ENCODE measurements at regions not wholly inside any gene's neighbourhood (a gene's known extent, or its start where the extent isn't known, plus 50 kb on each side); places are given as distances from the start of the nearest gene placed in this dataset.

- no peak overlapping the region for H3K27ac ChIP-seq (ENCODE audit: low read depth, low read length)
- no peak for ATAC-seq
- CTCF ChIA-PET, result no interaction called here
Measured at GRCh38 chr10:44831581-44831980, 79.6 kb upstream of the TMEM72 start.

GRCh38 chr10:44832595-44833390, 78.3 kb upstream of the TMEM72 start:
- H3K9me3 ChIP-seq (ENCODE audit: control insufficient read depth in 1 of 2, insufficient read depth in 1 of 2, low read depth in 1 of 2, low read length in 2 of 2), result no peaks in the 10 kb centered on the region
- no peaks in the 10 kb centered on the region for H3K36me3 ChIP-seq (ENCODE audit: control insufficient read depth in 1 of 2, insufficient read depth in 2 of 2, low read length in 2 of 2)
- POLR2A ChIA-PET, result no interaction called here
- intact Hi-C loops (cut with micrococcal nuclease), result no loop called here
- TF ChIP-seq JUND (IDR thresholded peaks at IDR 0.05) (no peak), ZFX (IDR thresholded peaks at IDR 0.05) (no peak), SIN3A (IDR thresholded peaks at IDR 0.05; ENCODE audit: low read depth) (no peak)
- TF ChIP-seq, protein P1, sequence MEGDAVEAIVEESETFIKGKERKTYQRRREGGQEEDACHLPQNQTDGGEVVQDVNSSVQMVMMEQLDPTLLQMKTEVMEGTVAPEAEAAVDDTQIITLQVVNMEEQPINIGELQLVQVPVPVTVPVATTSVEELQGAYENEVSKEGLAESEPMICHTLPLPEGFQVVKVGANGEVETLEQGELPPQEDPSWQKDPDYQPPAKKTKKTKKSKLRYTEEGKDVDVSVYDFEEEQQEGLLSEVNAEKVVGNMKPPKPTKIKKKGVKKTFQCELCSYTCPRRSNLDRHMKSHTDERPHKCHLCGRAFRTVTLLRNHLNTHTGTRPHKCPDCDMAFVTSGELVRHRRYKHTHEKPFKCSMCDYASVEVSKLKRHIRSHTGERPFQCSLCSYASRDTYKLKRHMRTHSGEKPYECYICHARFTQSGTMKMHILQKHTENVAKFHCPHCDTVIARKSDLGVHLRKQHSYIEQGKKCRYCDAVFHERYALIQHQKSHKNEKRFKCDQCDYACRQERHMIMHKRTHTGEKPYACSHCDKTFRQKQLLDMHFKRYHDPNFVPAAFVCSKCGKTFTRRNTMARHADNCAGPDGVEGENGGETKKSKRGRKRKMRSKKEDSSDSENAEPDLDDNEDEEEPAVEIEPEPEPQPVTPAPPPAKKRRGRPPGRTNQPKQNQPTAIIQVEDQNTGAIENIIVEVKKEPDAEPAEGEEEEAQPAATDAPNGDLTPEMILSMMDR (IDR thresholded peaks at IDR 0.05 in 2 of 3, conservative IDR thresholded peaks at IDR 0.05 in 1 of 3; ENCODE audit: borderline replicate concordance in 1 of 3, insufficient read depth in 1 of 3, low read depth in 2 of 3, low read length in 2 of 3), result no peak
- TF ChIP-seq, protein P2, sequence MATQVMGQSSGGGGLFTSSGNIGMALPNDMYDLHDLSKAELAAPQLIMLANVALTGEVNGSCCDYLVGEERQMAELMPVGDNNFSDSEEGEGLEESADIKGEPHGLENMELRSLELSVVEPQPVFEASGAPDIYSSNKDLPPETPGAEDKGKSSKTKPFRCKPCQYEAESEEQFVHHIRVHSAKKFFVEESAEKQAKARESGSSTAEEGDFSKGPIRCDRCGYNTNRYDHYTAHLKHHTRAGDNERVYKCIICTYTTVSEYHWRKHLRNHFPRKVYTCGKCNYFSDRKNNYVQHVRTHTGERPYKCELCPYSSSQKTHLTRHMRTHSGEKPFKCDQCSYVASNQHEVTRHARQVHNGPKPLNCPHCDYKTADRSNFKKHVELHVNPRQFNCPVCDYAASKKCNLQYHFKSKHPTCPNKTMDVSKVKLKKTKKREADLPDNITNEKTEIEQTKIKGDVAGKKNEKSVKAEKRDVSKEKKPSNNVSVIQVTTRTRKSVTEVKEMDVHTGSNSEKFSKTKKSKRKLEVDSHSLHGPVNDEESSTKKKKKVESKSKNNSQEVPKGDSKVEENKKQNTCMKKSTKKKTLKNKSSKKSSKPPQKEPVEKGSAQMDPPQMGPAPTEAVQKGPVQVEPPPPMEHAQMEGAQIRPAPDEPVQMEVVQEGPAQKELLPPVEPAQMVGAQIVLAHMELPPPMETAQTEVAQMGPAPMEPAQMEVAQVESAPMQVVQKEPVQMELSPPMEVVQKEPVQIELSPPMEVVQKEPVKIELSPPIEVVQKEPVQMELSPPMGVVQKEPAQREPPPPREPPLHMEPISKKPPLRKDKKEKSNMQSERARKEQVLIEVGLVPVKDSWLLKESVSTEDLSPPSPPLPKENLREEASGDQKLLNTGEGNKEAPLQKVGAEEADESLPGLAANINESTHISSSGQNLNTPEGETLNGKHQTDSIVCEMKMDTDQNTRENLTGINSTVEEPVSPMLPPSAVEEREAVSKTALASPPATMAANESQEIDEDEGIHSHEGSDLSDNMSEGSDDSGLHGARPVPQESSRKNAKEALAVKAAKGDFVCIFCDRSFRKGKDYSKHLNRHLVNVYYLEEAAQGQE (IDR thresholded peaks at IDR 0.05; ENCODE audit: low read depth), result no peak
- H3K4me2 ChIP-seq (ENCODE audit: low read length), result no peak overlapping the region
- no peak overlapping the region for H3K4me3 ChIP-seq (replicated peaks in 1 of 2; ENCODE audit: low read depth in 1 of 2, low read length in 2 of 2)
- ATAC-seq, result no peak
- no peak overlapping the region for H3K27ac ChIP-seq (ENCODE audit: low read depth, low read length)
- BruUV-seq (replicated peaks), result no TSS peak
- H3K79me2 ChIP-seq (ENCODE audit: insufficient read depth, low read length), result no peaks in the 10 kb centered on the region
- RAD21 ChIA-PET (ENCODE audit: low non-redundant PET in 1 of 2, low total read pairs in 2 of 2, uncharacterized antibody in 2 of 2, unreplicated experiment in 2 of 2), result no interaction called here
- no peaks in the 10 kb centered on the region for H3K9me2 ChIP-seq (ENCODE audit: insufficient read depth)
- DNase-seq (ENCODE audit: low read depth, low spot score), result no peak
- H3K9ac ChIP-seq (ENCODE audit: low read length), result no peak overlapping the region
- no peaks in the 10 kb centered on the region for H4K20me1 ChIP-seq (ENCODE audit: insufficient read depth)
- H3K4me1 ChIP-seq (ENCODE audit: control insufficient read depth in 1 of 2, insufficient read depth in 2 of 2, low read length in 2 of 2), result no peaks in the 10 kb centered on the region
- no peak overlapping the region for H2AFZ ChIP-seq (ENCODE audit: low read depth, low read length, poor library complexity, severe bottlenecking)
- peaks cover 32% of the 10 kb centered on the region for H3K27me3 ChIP-seq (ENCODE audit: insufficient read depth, low read length)
- CTCF ChIA-PET, result no interaction called here

More at GRCh38 chr10:44831581-44831980, 79.6 kb upstream of the TMEM72 start:
- ChIA-PET RAD21 (ENCODE audit: low non-redundant PET in 1 of 2, low total read pairs in 2 of 2, uncharacterized antibody in 2 of 2, unreplicated experiment in 2 of 2) (no interaction called here), POLR2A (no interaction called here)
- no peak overlapping the region for H3K9ac ChIP-seq (ENCODE audit: low read length)
- TF ChIP-seq CEBPB (IDR thresholded peaks at IDR 0.05; ENCODE audit: low read depth) (no peak), POLR2A (IDR thresholded peaks at IDR 0.05; ENCODE audit: borderline replicate concordance, extremely low read depth, insufficient read depth, insufficient read length) (no peak), EGR1 (IDR thresholded peaks at IDR 0.05; ENCODE audit: low read depth) (no peak), FOSL1 (IDR thresholded peaks at IDR 0.05; ENCODE audit: low read depth) (no peak), YY1 (IDR thresholded peaks at IDR 0.05; ENCODE audit: extremely low read depth, insufficient replicate concordance, low read depth, low read length) (no peak)
- H3K4me3 ChIP-seq (replicated peaks in 1 of 2; ENCODE audit: low read depth in 1 of 2, low read length in 2 of 2), result no peak overlapping the region
- peaks cover 26% of the 10 kb centered on the region for H3K27me3 ChIP-seq (ENCODE audit: insufficient read depth, low read length)
- no peaks in the 10 kb centered on the region for H3K9me3 ChIP-seq (ENCODE audit: control insufficient read depth in 1 of 2, insufficient read depth in 1 of 2, low read depth in 1 of 2, low read length in 2 of 2)
- intact Hi-C loops (cut with micrococcal nuclease), result no loop called here
- BruUV-seq (replicated peaks), result no TSS peak
- no peaks in the 10 kb centered on the region for H4K20me1 ChIP-seq (ENCODE audit: insufficient read depth)
- H2AFZ ChIP-seq (ENCODE audit: low read depth, low read length, poor library complexity, severe bottlenecking), result no peak overlapping the region
- H3K4me1 ChIP-seq (ENCODE audit: control insufficient read depth in 1 of 2, insufficient read depth in 2 of 2, low read length in 2 of 2), result no peaks in the 10 kb centered on the region
- H3K79me2 ChIP-seq (ENCODE audit: insufficient read depth, low read length), result no peaks in the 10 kb centered on the region
- H3K4me2 ChIP-seq (ENCODE audit: low read length), result no peak overlapping the region
- no peaks in the 10 kb centered on the region for H3K9me2 ChIP-seq (ENCODE audit: insufficient read depth)
- no peaks in the 10 kb centered on the region for H3K36me3 ChIP-seq (ENCODE audit: control insufficient read depth in 1 of 2, insufficient read depth in 2 of 2, low read length in 2 of 2)
- no peak for DNase-seq (ENCODE audit: low read depth, low spot score)

All from HCT116 (cell line).